Suprapubic skin (tissue), 3 donors: ENCODE measurements at regions not wholly inside any gene's neighbourhood (a gene's known extent, or its start where the extent isn't known, plus 50 kb on each side); places are given as distances from the start of the nearest gene placed in this dataset.

Source experiments
- POLR2A ChIP-seq, 2 donors: fragments of 450-650 bp; IDR thresholded peaks; one replicate each; pipeline ENCODE4 v1.6.1; 2017; ENCODE audit warnings: antibody characterized with exemption in 2 of 2, mild to moderate bottlenecking in 2 of 2, moderate library complexity in 2 of 2
- TF ChIP-seq, protein P1 (sequence below), 2 donors: fragments of 200-600 bp in 1 of 2; fragments of 450-650 bp in 1 of 2; sonication (generic) in 1 of 2; IDR thresholded peaks; one replicate each; pipeline ENCODE4 v1.5.1; 2016 to 2019; ENCODE audit warnings: antibody characterized with exemption in 2 of 2, mild to moderate bottlenecking in 1 of 2, moderate library complexity in 1 of 2

DNA sequence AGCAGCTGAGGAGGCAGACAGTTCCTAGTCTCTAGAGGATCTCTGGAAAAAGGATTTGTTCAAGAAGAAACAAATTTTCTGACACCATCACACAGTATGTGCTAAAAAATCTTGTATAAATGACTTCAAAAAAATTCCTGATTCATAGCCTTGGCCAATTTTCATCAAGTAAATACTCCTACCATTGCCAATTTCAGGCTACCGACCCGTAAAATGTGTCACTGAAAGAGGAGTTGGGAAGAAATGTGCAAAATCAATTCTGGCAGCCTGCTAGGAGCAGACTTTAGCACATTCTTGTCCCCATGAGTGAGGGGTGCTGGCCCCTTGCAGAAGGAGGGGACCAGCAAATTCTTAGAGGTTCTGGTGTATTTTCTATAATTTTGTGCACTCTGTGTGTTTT is 109.4 kb downstream of the TMEM30B start:
- TF ChIP-seq, protein P1, sequence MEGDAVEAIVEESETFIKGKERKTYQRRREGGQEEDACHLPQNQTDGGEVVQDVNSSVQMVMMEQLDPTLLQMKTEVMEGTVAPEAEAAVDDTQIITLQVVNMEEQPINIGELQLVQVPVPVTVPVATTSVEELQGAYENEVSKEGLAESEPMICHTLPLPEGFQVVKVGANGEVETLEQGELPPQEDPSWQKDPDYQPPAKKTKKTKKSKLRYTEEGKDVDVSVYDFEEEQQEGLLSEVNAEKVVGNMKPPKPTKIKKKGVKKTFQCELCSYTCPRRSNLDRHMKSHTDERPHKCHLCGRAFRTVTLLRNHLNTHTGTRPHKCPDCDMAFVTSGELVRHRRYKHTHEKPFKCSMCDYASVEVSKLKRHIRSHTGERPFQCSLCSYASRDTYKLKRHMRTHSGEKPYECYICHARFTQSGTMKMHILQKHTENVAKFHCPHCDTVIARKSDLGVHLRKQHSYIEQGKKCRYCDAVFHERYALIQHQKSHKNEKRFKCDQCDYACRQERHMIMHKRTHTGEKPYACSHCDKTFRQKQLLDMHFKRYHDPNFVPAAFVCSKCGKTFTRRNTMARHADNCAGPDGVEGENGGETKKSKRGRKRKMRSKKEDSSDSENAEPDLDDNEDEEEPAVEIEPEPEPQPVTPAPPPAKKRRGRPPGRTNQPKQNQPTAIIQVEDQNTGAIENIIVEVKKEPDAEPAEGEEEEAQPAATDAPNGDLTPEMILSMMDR (IDR thresholded peaks at IDR 0.05): no peak
- TF ChIP-seq POLR2A (IDR thresholded peaks at IDR 0.05): no peak
